ENCODE measurements at regions not wholly inside any gene's neighbourhood (a gene's known extent, or its start where the extent isn't known, plus 50 kb on each side); places are given as distances from the start of the nearest gene placed in this dataset.
"Not testable (repeated sequence)": the region's sequence is repeated elsewhere in the genome, so short reads cannot be mapped to it uniquely, and the experiment has no call there.

DNA sequence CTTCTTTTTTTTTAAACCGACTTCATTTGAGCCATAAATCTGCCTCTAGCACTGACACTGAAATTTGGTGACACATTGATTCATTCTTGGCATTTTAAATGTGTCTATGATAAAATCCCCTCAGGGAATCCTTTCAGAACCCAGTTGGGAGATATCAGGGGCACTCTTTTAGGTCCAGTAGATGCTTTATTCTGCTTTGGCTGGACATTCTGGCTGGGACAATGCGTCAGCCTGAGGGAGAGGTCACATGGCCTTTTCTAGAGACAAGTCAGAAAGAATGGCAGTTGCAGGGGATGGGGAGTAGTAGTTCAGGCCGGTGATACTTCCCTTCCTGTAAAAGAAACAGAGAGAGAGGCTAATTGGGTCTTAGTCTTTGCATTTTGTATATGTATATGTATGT, 63.1 kb downstream of the TRIM43 start:
- H3K36me3 ChIP-seq (ENCODE audit: insufficient read depth, low read length); H3K9me3 ChIP-seq (ENCODE audit: control insufficient read depth, insufficient read depth, low read length); H3K4me1 ChIP-seq (ENCODE audit: insufficient read depth, low read length); H3K9ac ChIP-seq (ENCODE audit: low read depth, low read length): not testable (repeated sequence)

DNA sequence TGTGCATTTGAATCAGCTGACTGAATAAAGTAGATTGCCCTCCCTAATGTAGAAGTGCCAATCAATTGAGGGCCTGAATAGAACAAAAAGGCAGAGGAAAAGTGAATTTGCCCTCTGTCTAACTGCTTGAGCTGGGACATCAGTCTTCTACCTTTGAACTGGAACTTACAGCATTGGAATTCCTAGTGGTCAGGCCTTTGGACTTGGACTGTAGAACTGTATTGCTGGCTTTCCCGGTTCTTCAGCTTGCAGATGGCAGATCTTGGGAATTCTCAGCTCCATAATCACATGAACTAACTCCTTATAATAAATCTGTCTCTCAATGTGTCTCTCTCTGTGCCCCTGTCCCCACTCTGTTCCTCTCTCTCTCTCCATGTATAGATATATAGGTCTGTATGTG, 64.8 kb downstream of the TRIM43 start:
- not testable (repeated sequence) for H3K9me3 ChIP-seq (ENCODE audit: control insufficient read depth, insufficient read depth, low read length); H3K9ac ChIP-seq (ENCODE audit: low read depth, low read length); H3K4me1 ChIP-seq (ENCODE audit: insufficient read depth, low read length); H3K36me3 ChIP-seq (ENCODE audit: insufficient read depth, low read length)

DNA sequence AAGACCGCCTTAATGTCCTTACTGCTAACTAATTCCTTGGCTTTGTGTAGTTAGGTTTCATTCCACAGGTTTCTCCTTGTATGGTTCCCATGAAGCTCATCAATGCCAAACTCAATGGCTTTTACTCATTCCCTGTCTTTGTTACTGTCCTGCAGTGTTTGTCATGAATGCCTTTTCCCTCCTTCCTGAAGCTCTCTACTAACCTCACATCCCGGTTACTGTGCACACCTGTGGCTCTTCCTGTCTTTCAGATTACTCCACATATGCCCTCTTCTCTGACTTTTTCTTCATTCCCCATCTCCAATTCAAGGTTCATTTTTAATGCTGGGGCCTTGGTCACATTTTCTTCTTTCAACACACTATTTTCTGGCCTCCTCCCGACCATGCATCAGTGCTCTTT, 66.1 kb downstream of the TRIM43 start:
- H3K4me1 ChIP-seq (ENCODE audit: insufficient read depth, low read length); H3K36me3 ChIP-seq (ENCODE audit: insufficient read depth, low read length); H3K9ac ChIP-seq (ENCODE audit: low read depth, low read length); H3K9me3 ChIP-seq (ENCODE audit: control insufficient read depth, insufficient read depth, low read length): not testable (repeated sequence)

DNA sequence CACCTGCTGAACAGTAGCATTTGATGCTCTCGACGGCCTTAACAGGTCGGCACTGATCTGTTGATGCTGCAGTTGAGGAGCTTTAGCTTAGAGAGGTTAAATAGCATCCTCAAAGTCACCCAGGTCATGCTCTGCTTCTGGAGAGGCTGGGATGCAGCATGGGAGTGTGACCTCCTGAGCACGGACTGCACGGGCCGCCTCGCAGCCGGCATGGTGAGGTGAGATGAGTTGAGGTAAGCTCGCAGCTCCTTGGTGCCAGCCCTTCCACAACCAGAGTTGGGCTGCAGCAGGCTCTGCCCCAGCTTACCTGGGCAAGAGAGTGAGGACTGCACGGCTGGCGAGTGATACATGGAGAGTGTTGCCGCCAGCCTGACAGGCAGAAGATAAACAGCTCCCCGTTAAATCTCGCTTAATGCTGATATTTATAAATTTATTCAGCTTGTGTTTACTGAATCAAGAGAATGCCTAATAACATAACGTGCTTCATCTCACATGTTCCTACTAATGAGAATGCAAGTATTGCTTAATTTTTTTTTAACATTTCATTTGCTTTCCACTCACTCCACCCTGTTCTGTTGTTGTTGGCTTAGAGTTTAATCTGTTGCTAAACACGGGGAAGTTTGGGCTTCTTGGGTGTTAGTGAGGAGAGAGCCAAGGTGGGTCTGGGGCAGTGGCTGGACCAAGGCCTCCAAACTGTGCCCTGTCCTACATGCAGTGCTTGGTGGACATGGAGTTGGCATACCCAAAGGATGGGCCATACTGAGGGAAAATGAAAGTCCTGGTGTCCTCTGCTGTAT, 69.2 kb downstream of the TRIM43 start:
- not testable (repeated sequence) for H3K4me1 ChIP-seq (ENCODE audit: insufficient read depth, low read length); H3K36me3 ChIP-seq (ENCODE audit: insufficient read depth, low read length); H3K9me3 ChIP-seq (ENCODE audit: control insufficient read depth, insufficient read depth, low read length); H3K9ac ChIP-seq (ENCODE audit: low read depth, low read length)

GRCh38 chr2:95663471-95664441, 72.0 kb downstream of the TRIM43 start:
- not testable (repeated sequence) for H3K9me3 ChIP-seq (ENCODE audit: control insufficient read depth, insufficient read depth, low read length); H3K36me3 ChIP-seq (ENCODE audit: insufficient read depth, low read length); H3K9ac ChIP-seq (ENCODE audit: low read depth, low read length); H3K4me1 ChIP-seq (ENCODE audit: insufficient read depth, low read length)

DNA sequence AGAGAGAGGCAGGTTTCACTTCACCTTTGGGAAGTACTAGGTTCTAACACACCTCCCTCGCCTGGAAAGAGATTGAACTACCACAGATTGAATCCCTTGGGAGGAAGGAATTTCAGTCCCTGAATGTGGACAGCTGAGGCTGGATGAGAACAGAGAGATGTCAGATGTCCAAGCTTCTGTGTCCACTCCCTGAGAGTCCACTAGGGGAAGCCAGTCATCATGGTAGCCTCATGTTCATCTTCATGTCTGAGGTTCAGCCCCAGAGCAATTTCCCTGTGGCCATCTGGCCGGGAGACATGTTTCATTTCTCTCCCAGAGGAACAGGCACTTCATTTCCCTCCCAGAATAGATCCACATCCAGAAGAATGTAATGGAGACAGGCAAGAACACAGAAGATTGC, 74.8 kb downstream of the TRIM43 start:
- H3K9ac ChIP-seq (ENCODE audit: low read depth, low read length); H3K36me3 ChIP-seq (ENCODE audit: insufficient read depth, low read length); H3K4me1 ChIP-seq (ENCODE audit: insufficient read depth, low read length); H3K9me3 ChIP-seq (ENCODE audit: control insufficient read depth, insufficient read depth, low read length): not testable (repeated sequence)

DNA sequence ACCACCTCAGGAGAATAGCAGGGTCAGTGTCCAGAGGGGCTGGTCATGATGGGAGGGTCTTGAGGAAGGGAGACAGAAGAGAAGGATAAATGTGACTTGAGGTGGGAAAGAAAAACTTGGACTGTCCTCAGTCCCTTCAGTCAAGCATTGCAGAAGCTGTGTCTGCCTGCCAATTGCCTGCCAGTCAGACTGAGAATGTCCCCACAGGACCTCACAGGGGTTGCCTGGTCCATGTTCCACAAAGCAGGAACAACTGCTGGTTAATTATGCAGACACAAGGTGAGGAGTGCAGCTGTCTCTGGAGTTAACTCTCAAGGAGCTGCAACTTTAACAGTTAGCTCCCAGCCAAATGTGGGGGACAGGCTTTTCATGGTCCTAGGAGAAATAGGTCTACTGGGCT, 75.7 kb downstream of the TRIM43 start:
- H3K4me1 ChIP-seq (ENCODE audit: insufficient read depth, low read length) = no peaks in the 10 kb centered on the region
- H3K9me3 ChIP-seq (ENCODE audit: control insufficient read depth, insufficient read depth, low read length) = no peaks in the 10 kb centered on the region
- no peak overlapping the region for H3K9ac ChIP-seq (ENCODE audit: low read depth, low read length)

DNA sequence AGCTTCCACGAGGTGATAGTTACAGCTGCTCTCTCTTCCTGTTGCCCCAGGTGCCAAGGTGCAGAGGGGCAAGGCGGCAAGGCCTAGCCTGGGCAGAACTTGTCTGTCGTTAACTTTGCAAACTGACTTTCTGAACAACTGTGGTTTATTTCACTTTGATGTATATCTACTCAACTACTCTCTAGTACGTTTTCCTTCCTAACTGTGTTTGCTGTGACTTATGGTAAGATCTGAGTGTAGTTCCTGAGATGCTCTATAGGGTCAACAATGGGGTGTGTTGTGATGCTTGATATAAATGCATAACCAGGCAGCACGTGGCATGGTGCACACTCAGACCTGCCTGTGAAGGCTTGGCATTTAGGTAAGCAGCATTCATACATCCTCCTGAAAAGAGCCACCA, 77.1 kb downstream of the TRIM43 start:
- not testable (repeated sequence) for H3K4me1 ChIP-seq (ENCODE audit: insufficient read depth, low read length); H3K9me3 ChIP-seq (ENCODE audit: control insufficient read depth, insufficient read depth, low read length); H3K9ac ChIP-seq (ENCODE audit: low read depth, low read length); H3K36me3 ChIP-seq (ENCODE audit: insufficient read depth, low read length)

More for the DNA sequence above, 75.7 kb downstream of the TRIM43 start:
- H3K36me3 ChIP-seq (ENCODE audit: insufficient read depth, low read length) = no peaks in the 10 kb centered on the region

DNA sequence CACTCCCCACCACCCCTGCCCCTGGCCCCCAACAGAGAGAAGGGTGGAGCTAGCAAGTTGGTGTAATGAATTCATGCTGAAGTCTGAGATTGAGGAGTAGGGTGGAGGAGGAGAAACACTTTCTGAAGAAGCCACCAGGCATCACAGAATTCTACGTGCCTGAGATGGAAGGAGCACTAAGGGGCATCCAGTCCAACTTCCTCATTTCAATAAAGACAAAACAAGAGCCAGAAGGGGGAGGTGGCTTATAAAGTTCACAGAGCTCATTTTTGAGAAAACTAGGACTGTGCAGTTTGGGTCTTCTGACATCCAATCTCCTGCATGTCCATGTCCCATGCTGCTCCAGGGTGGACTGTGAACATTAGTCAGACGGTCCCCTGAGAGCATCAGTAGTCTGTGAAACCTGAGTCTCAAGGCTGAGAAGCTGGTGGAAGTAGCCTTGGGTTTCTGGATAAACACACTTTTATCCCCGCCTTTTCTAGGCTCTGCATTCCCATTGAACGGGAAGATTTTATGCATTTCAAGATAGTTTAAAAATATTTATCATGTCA, 77.7 kb downstream of the TRIM43 start:
- Histone ChIP-seq H3K36me3 (ENCODE audit: insufficient read depth, low read length) (no peaks in the 10 kb centered on the region), H3K9me3 (ENCODE audit: control insufficient read depth, insufficient read depth, low read length) (no peaks in the 10 kb centered on the region), H3K9ac (ENCODE audit: low read depth, low read length) (no peak overlapping the region), H3K4me1 (ENCODE audit: insufficient read depth, low read length) (no peaks in the 10 kb centered on the region; the same call in 1 of the 2 replicates)

DNA sequence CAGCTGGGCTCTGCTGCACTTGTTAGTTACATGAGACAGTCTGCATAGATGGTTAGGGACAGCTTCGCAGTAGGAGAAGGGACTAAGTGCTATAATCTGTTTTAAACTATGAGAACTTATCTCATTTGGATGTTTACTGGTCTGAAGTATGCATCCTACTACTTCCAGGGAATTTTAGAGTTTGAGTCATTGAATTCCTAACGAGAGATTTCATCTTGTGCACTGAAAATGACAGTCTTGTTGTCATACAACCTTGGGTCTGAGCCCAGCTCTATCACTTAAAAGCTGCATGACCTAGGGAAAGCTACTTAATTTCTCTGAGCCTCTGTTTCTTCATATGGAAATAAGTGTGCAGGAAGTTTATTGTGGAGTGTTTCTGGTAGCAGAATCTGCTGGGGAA, 78.4 kb downstream of the TRIM43 start:
- Histone ChIP-seq H3K9ac (ENCODE audit: low read depth, low read length) (no peak overlapping the region), H3K36me3 (ENCODE audit: insufficient read depth, low read length) (no peaks in the 10 kb centered on the region), H3K4me1 (ENCODE audit: insufficient read depth, low read length) (no peaks in the 10 kb centered on the region; the same call in 1 of the 2 replicates)

GRCh38 chr2:95670686-95671085, 78.9 kb downstream of the TRIM43 start:
- no peaks in the 10 kb centered on the region for H3K9me3 ChIP-seq (ENCODE audit: control insufficient read depth, insufficient read depth, low read length)
- H3K4me1 ChIP-seq (ENCODE audit: insufficient read depth, low read length) = no peaks in the 10 kb centered on the region; the same call in 1 of the 2 replicates
- no peak overlapping the region for H3K9ac ChIP-seq (ENCODE audit: low read depth, low read length)
- H3K36me3 ChIP-seq (ENCODE audit: insufficient read depth, low read length) = no peaks in the 10 kb centered on the region

More for the DNA sequence above, 78.4 kb downstream of the TRIM43 start:
- H3K9me3 ChIP-seq (ENCODE audit: control insufficient read depth, insufficient read depth, low read length) = no peaks in the 10 kb centered on the region

DNA sequence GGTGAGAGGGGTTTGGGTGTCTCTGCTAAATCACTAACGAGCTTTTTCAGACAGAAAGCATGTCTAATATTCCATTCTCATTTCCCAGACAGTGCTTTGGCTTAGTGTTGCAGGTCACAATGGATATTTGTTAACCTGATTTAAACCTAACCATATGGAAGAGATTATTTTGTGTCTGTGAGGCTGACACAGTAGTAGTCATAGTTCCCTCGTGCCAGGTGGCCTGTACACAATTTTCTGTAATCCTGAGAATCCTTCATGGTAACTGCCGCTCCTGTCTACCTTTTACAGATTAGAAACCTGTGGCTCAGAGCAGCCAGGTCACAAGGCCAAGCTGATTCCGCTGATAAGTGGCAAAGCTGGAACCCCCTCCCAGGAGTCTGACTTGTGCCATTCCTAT, 79.4 kb downstream of the TRIM43 start:
- H3K36me3 ChIP-seq (ENCODE audit: insufficient read depth, low read length); H3K4me1 ChIP-seq (ENCODE audit: insufficient read depth, low read length); H3K9ac ChIP-seq (ENCODE audit: low read depth, low read length); H3K9me3 ChIP-seq (ENCODE audit: control insufficient read depth, insufficient read depth, low read length): not testable (repeated sequence)

GRCh38 chr2:95671992-95672391, 80.2 kb downstream of the TRIM43 start:
- H3K36me3 ChIP-seq (ENCODE audit: insufficient read depth, low read length); H3K9me3 ChIP-seq (ENCODE audit: control insufficient read depth, insufficient read depth, low read length); H3K9ac ChIP-seq (ENCODE audit: low read depth, low read length); H3K4me1 ChIP-seq (ENCODE audit: insufficient read depth, low read length): not testable (repeated sequence)

GRCh38 chr2:95672500-95672899, 80.7 kb downstream of the TRIM43 start:
- not testable (repeated sequence) for H3K36me3 ChIP-seq (ENCODE audit: insufficient read depth, low read length); H3K4me1 ChIP-seq (ENCODE audit: insufficient read depth, low read length); H3K9me3 ChIP-seq (ENCODE audit: control insufficient read depth, insufficient read depth, low read length)

DNA sequence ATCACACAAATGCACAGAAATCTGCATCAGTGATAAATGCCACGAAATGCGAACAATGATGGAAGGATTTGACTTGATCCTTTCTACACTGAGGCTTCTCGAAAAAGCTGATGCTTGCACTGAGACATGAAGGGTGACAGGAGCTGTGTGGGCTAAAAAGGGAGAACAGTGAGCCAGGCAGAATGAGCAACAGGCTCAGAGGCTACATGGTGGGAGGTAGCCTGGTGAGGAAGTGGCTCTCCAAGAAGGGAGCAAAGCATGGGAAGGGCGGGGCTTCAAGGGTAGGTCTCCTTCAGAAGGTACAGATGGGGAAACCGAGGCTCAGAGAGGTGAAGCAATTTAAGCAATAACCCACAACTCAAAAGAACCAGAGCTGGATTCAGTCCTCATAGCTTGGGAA, 82.4 kb downstream of the TRIM43 start:
- no peaks in the 10 kb centered on the region; the same call in 1 of the 2 replicates for H3K4me1 ChIP-seq (ENCODE audit: insufficient read depth, low read length)
- no peaks in the 10 kb centered on the region for H3K9me3 ChIP-seq (ENCODE audit: control insufficient read depth, insufficient read depth, low read length)
- H3K9ac ChIP-seq (ENCODE audit: low read depth, low read length) = no peak overlapping the region
- no peaks in the 10 kb centered on the region for H3K36me3 ChIP-seq (ENCODE audit: insufficient read depth, low read length)

More at GRCh38 chr2:95672500-95672899, 80.7 kb downstream of the TRIM43 start:
- not testable (repeated sequence) for H3K9ac ChIP-seq (ENCODE audit: low read depth, low read length)

Data from ES-I3 (cell line).